ENCODE measurements at regions not wholly inside any gene's neighbourhood (a gene's known extent, or its start where the extent isn't known, plus 50 kb on each side); places are given as distances from the start of the nearest gene placed in this dataset.
"Not testable (repeated sequence)": the region's sequence is repeated elsewhere in the genome, so short reads cannot be mapped to it uniquely, and the experiment has no call there.

- Mint-ChIP-seq H3K27ac (ENCODE audit: unreplicated experiment) (no peak overlapping the region), H3K4me1 (ENCODE audit: low read depth, unreplicated experiment) (no peaks in the 10 kb centered on the region), H3K27me3 (ENCODE audit: unreplicated experiment) (no peaks in the 10 kb centered on the region), H3K4me3 (ENCODE audit: unreplicated experiment) (no peak overlapping the region), H3K9me3 (ENCODE audit: unreplicated experiment) (no peaks in the 10 kb centered on the region), H3K36me3 (ENCODE audit: unreplicated experiment) (no peaks in the 10 kb centered on the region)
- TF ChIP-seq CTCF (IDR thresholded peaks at IDR 0.05; ENCODE audit: partially characterized antibody, unreplicated experiment), result no peak
- no peak for DNase-seq
Observed at GRCh38 chr12:46903058-46903457, 77.3 kb upstream of the SLC38A4 start.

DNA sequence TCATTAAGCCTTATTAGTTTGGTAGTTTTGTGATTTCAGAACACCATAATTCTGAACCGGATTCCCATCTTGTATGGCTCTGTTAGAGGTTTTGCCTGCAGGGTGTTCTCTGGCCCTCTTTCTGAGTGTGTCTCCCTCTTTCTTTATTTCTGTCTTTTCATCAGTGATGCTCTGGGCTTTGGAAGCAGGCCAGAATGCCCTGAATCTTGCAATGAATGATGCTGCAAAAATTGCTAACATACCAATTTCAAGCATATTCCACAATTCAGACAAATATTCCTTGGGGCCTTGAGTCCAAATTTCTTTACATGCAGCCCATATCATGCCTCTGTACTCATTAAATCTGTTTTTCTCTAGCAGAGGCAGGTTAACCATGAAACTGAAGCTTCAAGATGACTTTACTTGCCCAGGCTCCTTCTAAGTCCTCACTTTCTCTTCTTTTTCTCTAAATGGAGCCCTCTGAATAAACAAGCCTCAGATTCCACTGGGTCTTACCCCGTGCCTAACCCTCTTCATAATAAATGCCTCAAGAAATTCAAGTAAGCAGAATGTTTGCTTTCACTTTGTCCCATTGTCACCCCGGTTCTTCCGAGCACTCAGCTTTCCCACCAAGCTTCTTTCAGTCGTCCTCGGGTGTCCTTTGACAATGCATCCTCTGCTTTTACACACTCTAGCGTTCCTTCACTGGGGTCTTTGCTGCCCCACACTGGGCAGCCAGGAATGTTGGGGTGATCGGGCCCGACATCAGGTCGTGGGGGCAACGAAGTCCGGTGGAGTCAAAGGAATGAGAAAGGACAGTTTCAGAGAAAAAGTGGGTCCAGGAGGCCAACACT is 78.8 kb upstream of the SLC38A4 start:
- no peak for TF ChIP-seq CTCF (IDR thresholded peaks at IDR 0.05; ENCODE audit: partially characterized antibody, unreplicated experiment)
- DNase-seq, result no peak
- Mint-ChIP-seq H3K36me3 (ENCODE audit: unreplicated experiment) (no peaks in the 10 kb centered on the region), H3K4me3 (ENCODE audit: unreplicated experiment) (no peak overlapping the region), H3K4me1 (ENCODE audit: low read depth, unreplicated experiment) (no peaks in the 10 kb centered on the region), H3K27ac (ENCODE audit: unreplicated experiment) (no peak overlapping the region), H3K9me3 (ENCODE audit: unreplicated experiment) (no peaks in the 10 kb centered on the region), H3K27me3 (ENCODE audit: unreplicated experiment) (no peaks in the 10 kb centered on the region)

DNA sequence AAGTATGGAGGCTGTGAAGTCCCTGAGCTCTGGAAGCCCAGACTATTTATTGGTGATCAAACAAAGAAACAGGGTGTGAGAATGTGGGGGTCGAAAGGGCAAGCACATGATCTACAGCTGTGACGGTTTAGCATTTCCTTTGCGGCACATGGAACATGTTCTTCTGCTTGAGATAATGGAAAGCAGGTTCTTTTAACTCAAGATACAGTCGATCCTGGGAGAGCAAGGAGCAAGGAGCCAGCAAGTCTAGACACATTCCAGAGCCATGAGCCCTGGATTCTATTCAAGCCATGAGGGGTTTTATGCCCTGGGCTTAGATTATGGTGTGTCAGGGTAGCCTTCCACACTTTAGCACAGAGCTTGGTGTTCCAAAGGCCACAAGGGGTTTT is 79.4 kb upstream of the SLC38A4 start:
- not testable (repeated sequence) for H3K4me1 Mint-ChIP-seq (ENCODE audit: low read depth, unreplicated experiment); H3K9me3 Mint-ChIP-seq (ENCODE audit: unreplicated experiment); DNase-seq; H3K36me3 Mint-ChIP-seq (ENCODE audit: unreplicated experiment); H3K27ac Mint-ChIP-seq (ENCODE audit: unreplicated experiment); H3K4me3 Mint-ChIP-seq (ENCODE audit: unreplicated experiment); H3K27me3 Mint-ChIP-seq (ENCODE audit: unreplicated experiment)

DNA sequence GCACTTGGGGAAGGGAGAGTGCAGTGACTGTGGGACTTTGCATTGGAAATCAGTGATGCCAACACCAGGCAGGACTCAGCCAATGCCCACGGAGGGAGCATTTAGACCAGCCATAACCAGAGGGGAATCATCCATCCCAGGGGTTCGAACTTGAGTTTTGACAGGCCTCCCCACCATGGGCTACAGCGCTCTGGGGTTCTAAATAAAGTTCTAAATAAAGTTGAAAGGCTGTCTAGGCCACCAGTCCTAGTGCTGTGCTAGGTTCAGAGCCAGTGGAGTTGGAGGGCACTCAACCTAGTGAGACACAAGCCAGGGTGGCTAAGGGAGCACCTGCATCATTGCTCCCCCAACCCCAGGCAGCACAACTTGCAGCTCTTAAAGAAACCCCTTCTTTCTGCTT is 82.0 kb upstream of the SLC38A4 start:
- TF ChIP-seq CTCF (IDR thresholded peaks at IDR 0.05; ENCODE audit: partially characterized antibody, unreplicated experiment), result no peak
- Mint-ChIP-seq H3K36me3 (ENCODE audit: unreplicated experiment) (no peaks in the 10 kb centered on the region), H3K9me3 (ENCODE audit: unreplicated experiment) (peaks cover 2% of the 10 kb centered on the region), H3K4me1 (ENCODE audit: low read depth, unreplicated experiment) (no peaks in the 10 kb centered on the region), H3K4me3 (ENCODE audit: unreplicated experiment) (no peak overlapping the region), H3K27ac (ENCODE audit: unreplicated experiment) (no peak overlapping the region), H3K27me3 (ENCODE audit: unreplicated experiment) (peaks cover 1% of the 10 kb centered on the region)
- DNase-seq, result no peak

GRCh38 chr12:46908236-46908935 is 82.6 kb upstream of the SLC38A4 start:
- DNase-seq, result no peak
- no peak for TF ChIP-seq CTCF (IDR thresholded peaks at IDR 0.05; ENCODE audit: partially characterized antibody, unreplicated experiment)
- Mint-ChIP-seq H3K4me3 (ENCODE audit: unreplicated experiment) (no peak overlapping the region), H3K9me3 (ENCODE audit: unreplicated experiment) (peaks cover 2% of the 10 kb centered on the region), H3K27ac (ENCODE audit: unreplicated experiment) (no peak overlapping the region), H3K4me1 (ENCODE audit: low read depth, unreplicated experiment) (no peaks in the 10 kb centered on the region), H3K36me3 (ENCODE audit: unreplicated experiment) (no peaks in the 10 kb centered on the region), H3K27me3 (ENCODE audit: unreplicated experiment) (peaks cover 1% of the 10 kb centered on the region)

Data from glutamatergic neuron (in vitro differentiated cells).